Erythroblast (primary cell): ENCODE measurements at regions not wholly inside any gene's neighbourhood (a gene's known extent, or its start where the extent isn't known, plus 50 kb on each side); places are given as distances from the start of the nearest gene placed in this dataset.

Experiments used
- GATA1 ChIP-seq: IDR thresholded peaks from 2 replicates; pipeline ENCODE4 v1.6.1; 2011; ENCODE audit warnings: low read depth, mild to moderate bottlenecking, control low read depth, low read length, moderate library complexity
- POLR2A ChIP-seq: IDR thresholded peaks from 2 replicates; pipeline ENCODE4 v1.6.1; 2011; ENCODE audit warnings: mild to moderate bottlenecking, low read length

GRCh38 chr9:78839252-78839651 lies 542.3 kb downstream of the PSAT1 start:
- no peak for TF ChIP-seq POLR2A
- TF ChIP-seq GATA1 = no peak
